Inflammatory macrophage (primary cell): ENCODE measurements at regions not wholly inside any gene's neighbourhood (a gene's known extent, or its start where the extent isn't known, plus 50 kb on each side); places are given as distances from the start of the nearest gene placed in this dataset.
"Not testable (repeated sequence)": the region's sequence is repeated elsewhere in the genome, so short reads cannot be mapped to it uniquely, and the experiment has no call there.

Experiments
- DNase-seq, 2 donors: peaks; one replicate each; pipeline ENCODE4 v3.0.0-alpha.2; 2020 to 2022

DNA sequence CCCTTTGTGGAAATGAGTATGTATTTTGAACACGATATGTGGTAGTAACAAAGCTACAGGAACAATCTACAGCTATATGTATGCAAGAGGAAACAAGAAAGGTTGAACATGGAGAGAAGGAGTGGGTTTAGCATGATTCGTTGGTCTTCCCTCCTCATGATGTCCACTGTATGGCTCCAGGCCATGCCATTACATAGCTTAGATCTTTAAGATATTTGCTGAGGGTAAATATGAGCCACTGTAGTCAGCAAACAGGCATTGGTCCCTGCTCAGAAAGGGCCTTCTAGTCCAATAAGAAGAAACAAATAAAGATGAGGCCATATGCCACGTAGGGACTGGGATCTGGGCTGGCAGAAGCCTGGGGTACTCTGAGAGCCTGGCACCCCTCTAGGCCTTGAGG, 543.2 kb upstream of the SGCD start:
- no peak for DNase-seq

DNA sequence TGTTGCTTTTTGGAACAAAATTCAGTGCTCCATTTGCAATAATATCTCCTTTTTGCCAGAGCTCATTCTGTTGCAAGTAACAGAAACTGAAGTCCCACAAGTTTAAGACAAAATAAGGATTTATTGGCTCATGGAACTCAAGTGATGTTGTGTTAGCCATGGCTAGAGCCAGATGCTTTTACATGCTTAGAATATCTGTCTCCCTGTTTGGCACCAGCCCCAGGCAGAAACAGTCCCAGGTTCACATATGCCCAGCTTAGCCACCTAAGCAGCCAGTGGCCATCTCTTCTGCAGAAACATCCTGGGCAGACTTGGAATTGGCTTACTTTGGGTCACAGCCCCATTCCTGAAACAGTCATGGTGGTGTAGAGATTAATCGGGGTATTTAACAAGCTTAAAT, 540.9 kb upstream of the SGCD start:
- no peak for DNase-seq

DNA sequence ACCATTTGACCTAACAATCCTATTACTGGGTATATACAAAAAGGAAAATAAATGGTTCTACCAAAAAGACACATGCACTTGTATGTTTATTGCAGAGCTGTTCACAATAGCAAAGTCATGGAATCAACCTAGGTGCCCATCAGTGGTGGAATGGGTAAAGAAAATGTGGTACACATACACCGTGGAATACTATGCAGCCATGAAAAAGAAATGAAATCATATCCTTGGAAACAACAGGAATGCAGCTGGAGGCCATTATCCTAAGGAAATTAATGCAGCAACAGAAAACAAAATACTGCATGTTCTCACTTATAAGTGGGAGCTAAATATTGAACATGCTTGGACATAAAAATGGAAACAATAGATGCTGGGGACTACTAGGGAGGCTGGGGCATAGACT, 534.1 kb upstream of the SGCD start:
- no peak for DNase-seq

DNA sequence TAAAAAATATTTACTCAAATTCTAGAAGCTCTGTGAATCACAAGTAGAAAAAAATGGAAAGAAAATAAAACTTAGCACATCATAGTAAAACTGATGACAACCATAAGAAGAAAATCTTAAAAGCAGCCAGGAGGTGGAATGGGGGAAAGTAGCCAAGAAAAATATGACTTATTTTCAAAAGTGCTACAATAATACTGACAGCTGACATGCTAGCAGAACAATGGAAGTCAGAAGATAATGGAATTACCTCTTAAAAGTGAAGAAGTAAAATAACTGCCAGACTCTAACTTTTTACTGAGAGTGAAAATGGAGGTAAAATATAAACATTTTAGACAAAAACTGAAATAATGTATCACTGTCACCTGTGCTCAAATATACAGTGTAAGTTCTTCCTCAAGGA, 532.2 kb upstream of the SGCD start:
- DNase-seq, result no peak

DNA sequence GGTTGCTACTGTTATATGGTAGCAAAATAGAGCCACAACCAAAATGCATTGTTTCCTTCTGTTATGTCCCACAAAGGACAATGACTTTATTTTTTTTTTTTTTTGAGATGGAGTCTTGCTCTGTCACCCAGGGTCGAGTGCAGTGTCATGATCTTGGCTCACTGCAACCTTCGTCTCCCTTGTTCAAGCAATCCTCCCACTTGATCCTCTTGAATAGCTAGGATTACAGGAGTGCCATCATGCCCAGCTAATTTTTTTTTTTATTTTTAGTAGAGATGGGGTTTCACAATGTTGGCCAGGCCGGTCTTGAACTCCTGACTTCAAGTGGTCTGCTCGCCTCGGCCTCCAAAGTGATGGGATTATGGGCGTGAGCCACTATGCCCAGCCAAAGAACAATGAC, 527.7 kb upstream of the SGCD start:
- no peak for DNase-seq

DNA sequence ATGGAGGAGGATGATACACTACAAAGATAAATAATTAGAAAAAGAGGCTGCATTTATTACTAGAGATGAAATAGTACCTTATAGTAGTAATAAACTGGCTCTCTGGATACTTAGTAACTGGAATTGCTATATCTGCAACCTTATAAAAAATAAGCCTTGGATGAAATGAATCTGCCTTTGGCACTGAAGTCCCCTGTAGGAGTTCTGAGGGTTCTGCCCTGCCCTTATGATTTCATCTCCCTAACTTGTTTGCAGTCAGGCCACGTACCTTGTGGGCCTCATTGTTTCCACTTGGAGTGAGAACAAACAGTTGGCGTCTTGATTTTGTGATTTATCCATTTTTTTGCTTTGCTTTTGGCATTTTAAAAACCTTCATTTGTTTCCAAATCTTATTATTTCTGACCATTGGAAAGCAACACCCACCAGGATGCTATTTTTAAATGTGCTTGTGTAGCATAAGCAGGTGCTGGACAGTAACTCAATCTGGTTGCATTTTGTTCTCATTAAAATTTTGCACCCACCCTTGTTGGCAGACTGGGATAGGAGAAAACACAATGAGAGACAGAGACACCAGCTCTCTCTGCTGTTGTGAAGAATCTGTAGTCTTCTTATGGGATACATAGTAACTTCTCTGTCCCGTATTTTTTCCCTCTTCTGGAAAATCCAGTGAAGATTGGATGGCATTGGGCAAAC, 518.9 kb upstream of the SGCD start:
- no peak for DNase-seq

DNA sequence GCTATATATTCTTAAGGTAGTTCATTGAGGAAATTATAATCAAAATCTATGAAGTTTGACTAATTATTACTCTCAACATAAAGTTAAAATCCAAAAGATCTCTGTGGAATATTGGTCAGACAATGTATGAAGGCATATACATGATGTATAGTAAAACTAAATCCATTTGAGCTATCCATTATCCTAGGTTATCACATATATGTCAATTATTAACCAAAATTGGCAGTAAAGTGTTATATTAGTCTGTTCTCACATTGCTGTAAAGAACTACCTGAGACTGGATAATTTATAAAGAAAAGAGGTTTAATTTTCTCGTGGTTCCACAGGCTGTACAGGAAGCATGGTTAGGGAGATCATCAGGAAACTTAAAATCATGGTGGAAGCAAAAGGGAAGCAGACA, 511.7 kb upstream of the SGCD start:
- DNase-seq, result no peak

DNA sequence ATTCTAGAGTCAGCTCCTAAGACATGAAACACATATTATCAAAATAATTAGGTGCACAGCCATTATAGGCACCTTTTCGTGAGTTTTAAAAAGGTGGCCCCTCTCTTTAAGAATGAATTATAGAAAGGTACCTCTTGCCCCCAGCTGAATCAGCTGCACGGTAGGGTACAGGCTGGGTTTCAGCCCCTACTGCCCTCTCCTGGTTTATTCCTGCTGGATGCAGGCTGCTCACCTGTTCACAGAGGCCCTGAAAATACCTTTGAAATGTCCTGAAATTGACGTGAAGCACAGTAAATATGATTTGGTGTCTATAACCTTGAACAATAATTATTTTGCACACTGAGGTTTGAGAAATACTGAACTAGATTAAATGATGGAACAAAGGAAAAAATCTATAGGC, 504.8 kb upstream of the SGCD start:
- no peak for DNase-seq

DNA sequence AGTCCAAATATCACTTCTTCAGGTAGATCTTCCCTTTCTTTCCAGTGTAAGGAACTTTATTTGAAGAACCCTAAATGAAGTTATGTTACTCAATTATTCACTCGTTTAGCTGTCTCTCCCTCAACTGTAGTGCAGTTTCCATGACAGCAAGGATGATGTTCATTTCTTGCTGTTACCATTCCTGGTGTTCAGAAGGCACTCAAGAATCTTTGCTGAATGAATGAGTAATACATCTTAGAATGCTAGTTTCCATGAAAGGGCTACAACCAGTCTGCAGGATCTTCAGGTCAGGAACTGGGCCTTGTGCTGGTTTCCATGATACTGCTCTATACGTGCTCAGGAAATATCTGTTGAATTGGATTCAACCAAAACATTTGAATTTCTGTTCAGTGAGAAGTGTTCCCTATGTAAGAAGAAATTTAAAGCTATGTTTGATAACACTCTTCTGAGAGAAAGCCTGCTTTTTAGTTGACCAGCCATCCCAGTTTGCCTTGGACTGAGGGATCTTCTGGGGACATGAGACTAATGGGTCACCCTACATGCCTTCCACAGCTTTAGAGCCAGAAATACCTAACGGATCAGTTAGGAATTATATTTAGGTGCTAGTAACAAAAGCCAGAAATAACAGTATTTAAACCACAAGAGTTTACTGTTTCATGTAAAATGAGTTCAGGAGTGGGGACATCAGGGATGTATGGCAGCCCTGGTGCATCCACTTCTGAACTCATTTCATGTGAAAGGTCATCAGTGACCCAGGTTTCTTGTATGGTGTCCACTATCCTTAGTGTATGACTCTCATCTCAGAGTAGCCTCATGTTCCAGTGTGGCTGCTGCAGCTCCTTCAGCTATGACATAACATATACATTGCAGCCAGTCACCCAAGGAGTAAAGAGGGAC, 500.1 kb upstream of the SGCD start:
- DNase-seq, result no peak

DNA sequence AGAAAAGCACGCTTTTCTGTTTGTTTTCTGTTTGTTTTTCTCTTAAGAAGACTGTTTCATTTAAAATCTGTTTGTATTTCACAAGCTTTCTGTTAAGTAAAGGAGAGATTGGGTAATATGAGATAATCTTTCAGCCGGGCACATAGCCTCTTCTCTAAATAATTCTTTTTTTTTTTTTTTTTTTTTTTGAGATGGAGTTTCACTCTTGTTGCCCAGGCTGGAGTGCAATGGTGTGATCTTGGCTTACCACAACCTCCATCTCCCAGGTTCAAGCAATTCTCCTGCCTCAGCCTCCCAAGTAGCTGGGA, 499.5 kb upstream of the SGCD start:
- DNase-seq, result not testable (repeated sequence)

DNA sequence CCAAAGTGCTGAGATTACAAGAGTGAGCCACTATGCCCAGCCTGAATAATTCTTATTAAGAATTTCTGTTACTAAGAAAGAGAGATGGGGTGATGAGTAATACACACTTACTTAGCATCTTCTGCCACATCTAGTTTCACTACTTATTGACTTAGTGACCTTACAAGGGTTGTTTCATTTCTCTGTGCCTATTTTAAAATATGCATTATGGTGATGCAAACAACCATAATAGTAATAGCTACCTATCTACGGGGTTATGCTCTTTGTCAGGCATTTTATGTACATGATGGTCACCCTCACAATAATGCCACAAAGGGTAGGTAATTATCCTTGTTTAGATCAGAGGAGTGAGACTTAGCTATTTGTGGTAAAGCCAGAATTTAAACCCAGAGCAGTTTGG, 499.0 kb upstream of the SGCD start:
- no peak for DNase-seq

DNA sequence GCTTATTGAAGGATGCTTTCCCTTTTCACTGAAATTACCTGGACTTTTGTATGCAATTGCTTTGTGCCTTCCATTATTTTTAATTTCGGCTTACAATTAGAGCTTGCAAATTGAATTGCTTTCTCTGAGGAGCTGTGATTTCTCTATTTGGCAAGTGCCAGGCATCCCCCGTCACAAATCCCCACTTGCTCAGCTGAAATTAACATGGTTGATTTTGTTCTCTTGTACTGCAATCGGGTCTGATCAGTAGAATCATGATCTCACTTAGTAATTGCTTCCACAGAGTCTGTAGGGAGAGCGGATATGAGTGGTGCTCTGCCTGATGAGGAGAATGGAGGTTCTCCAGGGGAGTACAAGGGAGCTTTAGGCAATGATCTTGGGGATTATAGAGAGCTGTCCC, 495.5 kb upstream of the SGCD start:
- DNase-seq, result no peak

DNA sequence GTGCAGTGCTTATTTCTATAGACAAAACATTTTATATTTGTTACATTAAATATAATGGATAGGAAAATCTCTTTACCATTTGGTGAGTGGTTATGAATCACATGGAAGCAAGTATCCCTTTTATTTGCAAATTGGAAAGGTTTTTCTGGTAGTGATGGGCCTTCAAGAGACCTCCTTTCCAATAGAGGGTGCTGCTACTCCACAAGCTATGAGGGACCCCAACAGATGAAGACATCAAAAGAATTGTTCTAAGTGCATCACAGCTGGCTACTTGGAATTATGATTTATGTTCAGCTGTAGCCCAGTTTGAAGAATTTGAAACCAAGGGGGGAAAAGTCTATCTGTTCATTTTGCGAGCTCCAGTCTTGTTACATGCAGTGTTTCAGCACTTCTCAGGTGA, 493.7 kb upstream of the SGCD start:
- no peak for DNase-seq

DNA sequence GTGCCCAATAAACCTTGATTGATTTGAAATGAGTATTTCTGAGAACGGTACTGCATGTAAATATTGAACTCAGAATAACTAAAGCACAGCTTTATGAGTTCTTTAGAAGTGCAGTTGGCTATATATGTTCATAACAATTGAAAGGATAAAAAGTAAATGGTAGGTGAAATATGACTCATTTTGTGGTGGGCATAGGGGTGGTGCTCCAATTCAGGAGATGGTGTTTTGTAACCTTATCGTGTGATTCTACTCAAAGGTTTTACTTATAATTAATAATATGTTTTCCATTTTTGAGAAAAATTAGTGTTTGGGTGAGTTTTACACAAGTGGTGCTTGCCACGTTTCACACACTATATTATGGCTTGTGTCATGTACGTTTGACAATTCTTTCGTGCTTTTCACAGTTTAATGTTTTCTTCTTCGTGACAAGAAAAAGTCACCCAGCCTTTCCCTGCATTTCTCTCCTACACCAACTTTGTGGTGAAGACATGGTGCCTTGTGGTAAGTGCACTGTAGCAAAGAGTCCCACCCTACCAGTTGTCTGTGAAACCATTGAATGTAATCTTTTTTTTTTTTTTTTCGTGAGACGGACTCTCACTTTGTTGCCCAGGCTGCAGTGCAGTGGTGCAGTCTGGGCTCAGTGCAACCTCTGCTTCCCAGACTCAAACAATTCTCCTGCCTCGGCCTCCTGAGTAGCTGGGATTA, 492.5 kb upstream of the SGCD start:
- DNase-seq, result no peak

DNA sequence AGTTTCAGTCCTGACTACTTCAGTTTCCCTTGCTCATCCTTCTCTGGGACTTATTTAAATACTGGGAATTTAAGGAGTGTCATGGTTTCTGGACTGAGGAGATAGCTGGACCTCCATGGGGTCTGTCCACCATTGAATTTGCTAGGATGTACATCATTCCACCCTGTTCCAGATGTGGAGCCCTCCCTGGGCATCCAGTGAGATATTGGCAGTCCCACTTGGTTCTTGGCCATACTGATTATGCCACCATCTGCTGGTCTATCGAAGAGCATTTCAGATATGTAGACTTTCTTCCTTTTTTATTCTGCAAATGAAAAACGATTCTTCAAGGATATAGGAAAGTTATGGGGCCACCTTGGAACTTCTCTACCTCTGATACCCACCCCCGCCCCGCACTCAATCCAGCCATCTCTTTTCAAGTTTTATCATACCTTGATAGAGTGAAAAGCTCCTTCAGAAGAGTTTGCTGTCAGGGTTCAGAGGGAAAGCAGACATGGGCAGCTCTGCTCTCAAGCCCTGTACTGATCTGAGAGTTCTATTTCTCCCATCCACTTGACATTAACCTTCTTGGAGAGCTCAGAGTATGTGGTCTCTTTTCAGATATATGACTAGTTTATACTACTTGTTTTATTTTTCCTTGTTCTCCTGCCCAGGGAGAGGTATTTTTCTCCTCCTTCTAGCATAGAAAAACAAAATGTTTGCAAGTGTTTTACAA, 490.7 kb upstream of the SGCD start:
- no peak for DNase-seq

DNA sequence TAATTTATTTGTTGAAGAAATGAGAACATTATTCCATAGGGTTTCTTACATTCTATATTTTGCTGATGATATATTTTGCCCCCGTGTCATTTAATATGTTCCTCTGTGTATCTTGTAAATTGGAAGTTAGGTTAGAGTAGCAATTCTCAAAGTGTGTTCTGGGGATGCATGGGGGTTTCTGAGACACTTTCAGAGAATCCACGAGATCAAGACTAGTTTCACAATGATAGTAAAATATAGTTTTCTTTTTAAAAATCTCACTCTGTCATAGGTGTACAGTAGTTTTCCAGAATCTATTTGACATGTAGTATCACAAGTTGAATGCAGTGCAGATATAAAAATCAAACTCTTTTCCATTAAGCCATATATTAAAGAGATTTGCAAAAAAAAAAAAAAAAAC, 488.6 kb upstream of the SGCD start:
- no peak for DNase-seq

DNA sequence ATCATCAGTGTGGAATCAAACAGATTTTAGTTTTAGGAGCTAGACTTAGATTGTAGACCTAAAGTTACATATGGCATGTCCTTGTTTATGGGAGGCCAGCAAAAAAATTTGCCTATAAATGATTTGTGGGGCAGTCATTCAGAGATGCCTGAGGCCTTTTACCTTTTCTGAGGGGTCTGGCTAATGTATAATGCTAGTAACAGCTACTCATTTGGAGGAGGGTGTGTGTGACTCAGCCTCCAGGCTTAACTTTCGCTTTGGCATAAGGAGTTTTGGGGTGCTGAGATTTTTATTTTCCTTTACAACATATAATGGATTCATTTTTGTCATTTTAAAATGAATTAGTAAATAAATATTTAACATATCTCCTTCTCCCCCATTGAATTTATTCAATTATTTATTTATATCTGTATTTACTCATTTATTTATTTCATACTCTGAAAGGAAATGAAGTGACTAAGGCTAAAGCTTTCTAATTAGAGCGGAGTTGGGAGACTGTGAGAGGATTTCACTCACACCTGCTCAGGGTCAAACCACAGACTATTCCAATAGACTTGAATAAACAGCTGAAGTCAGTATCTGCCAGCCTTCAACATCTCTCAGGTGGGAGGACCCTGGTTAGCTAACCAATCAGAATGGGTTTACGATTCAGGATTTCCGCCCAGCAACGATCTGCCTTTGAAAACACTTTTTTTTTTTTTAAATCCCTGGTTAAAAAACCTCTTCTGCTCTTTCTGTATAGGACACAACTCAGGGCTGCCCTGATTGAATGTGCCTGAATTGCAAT, 487.5 kb upstream of the SGCD start:
- no peak for DNase-seq

DNA sequence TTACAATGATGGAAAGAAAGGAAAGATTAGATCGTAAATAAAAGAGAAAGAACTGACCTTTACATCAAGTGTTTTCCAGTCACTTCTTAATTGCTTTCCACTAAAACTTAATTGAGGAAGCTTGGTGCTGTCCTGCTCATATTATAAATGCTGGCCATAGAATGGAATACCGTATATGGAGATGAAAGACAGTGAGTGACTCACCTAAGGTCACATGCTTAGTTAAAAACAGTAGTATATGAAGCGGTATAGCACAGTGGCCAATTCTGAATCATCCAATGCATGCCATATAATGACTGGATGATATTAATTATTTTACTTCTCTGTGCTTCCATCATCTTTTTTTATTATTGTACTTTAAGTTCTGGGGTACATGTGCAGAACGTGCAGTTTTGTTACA, 482.4 kb upstream of the SGCD start:
- DNase-seq, result no peak

DNA sequence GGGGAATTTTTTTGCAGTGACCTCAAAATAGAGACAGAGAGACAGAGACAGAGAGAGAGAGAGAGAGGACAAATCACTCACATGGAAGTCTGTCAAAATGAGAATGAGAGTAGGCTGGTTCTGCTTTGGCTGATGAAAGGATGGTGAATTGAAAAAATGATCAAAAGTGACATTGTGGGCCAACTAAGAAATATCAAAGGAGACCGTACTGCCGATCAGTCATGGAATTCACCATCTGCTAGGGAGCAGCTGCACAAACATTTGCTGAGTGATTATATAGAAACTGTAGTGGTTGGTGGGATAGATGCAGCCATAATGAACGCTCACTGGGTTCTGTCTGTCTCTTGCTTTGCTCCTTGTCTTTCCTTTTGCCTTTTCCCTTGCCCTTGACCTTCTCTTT, 476.6 kb upstream of the SGCD start:
- no peak for DNase-seq

DNA sequence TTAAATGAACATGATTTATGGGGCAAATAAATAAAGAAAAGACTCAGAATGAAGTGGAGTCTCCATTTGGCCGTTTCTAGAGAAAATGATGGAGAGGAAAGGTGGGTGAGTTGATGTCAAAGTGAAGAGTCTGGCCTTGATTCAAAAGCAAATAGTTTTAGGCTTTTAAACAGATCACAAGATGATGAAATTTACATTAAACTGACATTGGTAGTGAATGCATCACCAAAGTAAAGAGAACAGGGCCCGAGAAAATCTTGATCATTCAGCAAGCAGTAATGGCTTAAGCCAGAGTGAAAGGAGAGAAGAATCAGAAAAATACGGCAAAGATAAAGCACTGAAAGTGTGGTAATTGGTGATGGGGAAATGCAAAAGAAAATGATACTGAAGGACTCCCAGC, 460.0 kb upstream of the SGCD start:
- DNase-seq, result no peak

DNA sequence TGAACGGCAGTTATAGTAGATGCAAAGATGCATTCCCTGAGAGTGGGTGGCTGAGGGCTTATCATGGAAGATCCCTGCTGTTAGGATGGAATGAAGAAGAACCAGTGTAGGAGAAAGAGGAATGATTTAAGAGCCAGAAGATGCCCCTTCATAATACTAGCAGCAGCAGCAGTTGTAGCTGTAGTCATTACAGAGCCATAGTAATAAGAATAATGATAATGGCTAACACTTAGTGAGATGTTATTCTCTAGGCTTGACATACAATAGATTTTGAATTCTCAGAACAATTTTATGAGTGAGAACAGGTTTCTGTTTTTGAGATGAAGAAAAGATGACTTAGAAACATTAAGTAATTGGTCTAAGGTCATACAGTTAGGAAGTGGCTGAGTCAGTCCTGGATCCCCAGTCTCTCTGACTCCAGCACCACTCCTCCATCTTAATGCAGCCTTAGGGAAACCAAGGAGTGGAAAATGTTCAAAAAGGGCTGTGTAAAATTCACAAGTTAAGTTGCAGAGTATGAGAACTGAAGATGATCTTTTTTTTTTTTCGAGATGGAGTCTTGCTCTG, 459.4 kb upstream of the SGCD start:
- no peak for DNase-seq

DNA sequence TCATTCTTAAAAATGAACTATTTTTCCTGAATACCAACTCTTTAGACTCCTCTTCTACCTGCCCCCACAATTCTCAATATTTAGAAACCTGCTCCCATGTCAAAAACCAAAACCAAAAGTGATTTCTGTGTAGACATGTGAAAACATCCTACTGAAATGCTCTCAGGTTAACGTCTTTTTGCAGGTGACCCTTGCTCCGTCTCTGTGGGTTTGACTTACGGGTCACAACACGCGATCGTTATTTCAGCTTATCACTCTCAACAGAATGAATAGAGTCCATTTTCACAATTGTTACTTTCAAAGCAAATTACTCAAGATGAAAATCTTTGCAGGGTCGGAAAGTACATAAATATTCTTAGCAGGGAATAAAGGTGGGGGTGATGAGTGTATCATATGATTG, 456.3 kb upstream of the SGCD start:
- DNase-seq, result no peak
